GM12873 (cell line): ENCODE measurements at regions not wholly inside any gene's neighbourhood (a gene's known extent, or its start where the extent isn't known, plus 50 kb on each side); places are given as distances from the start of the nearest gene placed in this dataset.

Experiments
- CTCF ChIP-seq: IDR thresholded peaks from 2 replicates; pipeline ENCODE4 v1.5.1; 2012; ENCODE audit warnings: low read depth, mild to moderate bottlenecking, moderate library complexity, low read length, control low read depth; ENCODE audit not compliant: insufficient read depth; ENCODE audit errors: missing control alignments

- peak; percentile 42 for TF ChIP-seq CTCF
These were observed 97.0 kb downstream of the PHETA1 start for GRCh38 chr12:111271674-111272418.

GRCh38 chr12:111270774-111271173 is 98.1 kb downstream of the PHETA1 start:
- no peak for TF ChIP-seq CTCF

- no peak for TF ChIP-seq CTCF
These were observed 98.7 kb downstream of the PHETA1 start for GRCh38 chr12:111270239-111270638.

GRCh38 chr12:111269718-111270117 is 99.2 kb downstream of the PHETA1 start:
- no peak for TF ChIP-seq CTCF

GRCh38 chr12:111268738-111269572 is 99.9 kb downstream of the PHETA1 start:
- TF ChIP-seq CTCF: peak; percentile 72

- TF ChIP-seq CTCF: no peak
These were observed 101.8 kb downstream of the PHETA1 start for GRCh38 chr12:111267144-111267543.

GRCh38 chr12:111261911-111262676 is 106.8 kb downstream of the PHETA1 start:
- TF ChIP-seq CTCF: no peak
